Occipital lobe (tissue), 1 donor: ENCODE measurements at regions not wholly inside any gene's neighbourhood (a gene's known extent, or its start where the extent isn't known, plus 50 kb on each side); places are given as distances from the start of the nearest gene placed in this dataset.
"Not testable (repeated sequence)": the region's sequence is repeated elsewhere in the genome, so short reads cannot be mapped to it uniquely, and the experiment has no call there.

Experiments used
- DNase-seq: peaks from one replicate; lab custom pipeline; 2025; lab: John Stamatoyannopoulos, UW

- no peak for DNase-seq
Observed at GRCh38 chr3:178181088-178181487, 355.1 kb upstream of the KCNMB2 start.

- no peak for DNase-seq
Observed at GRCh38 chr3:178181784-178182183, 354.5 kb upstream of the KCNMB2 start.

DNA sequence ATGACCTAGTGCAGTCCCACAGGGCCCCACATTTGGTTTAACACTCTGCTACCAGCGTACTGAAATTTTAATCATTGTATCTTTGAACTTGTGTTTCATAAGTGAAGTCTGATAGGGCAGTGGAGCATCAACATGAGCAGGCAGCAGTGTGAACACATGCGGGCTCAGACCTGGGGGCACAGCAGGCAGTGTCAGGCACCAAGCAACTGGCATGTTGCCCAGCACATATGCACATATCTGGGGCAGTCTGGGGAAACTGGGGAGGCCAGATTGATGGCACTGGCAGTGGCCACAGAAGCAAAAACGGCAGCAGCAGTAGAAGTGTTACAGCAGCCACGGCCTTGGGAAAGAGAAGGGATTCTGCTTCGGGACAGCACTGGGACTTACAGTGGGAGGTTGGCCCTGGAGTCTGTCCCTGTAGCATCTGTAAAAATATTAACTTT is 353.9 kb upstream of the KCNMB2 start:
- DNase-seq, result peak; percentile 15

DNA sequence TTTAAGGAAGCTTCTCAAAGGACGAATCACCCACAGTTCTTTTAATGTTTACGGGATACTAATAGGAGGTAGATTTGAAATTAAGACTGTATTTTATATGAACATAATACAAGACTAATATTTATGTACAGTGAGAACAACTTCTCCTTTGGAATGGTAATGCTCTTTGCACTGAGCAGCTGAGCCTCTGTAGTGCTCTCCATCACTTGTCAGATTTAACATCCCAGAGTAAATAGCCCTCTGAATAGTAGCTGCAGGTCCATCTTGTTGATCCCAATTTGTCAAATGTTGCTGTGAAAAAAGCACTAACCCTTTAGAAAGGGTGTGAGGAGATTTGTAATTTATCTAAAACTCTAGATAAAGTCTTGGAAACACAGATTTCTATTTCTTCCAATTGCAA is 351.4 kb upstream of the KCNMB2 start:
- DNase-seq, result no peak

- DNase-seq, result no peak
Observed at GRCh38 chr3:178186666-178187065, 349.6 kb upstream of the KCNMB2 start.

- no peak for DNase-seq
Observed at GRCh38 chr3:178189854-178190253, 346.4 kb upstream of the KCNMB2 start.

- no peak for DNase-seq
Observed at GRCh38 chr3:178193846-178194245, 342.4 kb upstream of the KCNMB2 start.

- no peak for DNase-seq
Observed at GRCh38 chr3:178194539-178194938, 341.7 kb upstream of the KCNMB2 start.

DNA sequence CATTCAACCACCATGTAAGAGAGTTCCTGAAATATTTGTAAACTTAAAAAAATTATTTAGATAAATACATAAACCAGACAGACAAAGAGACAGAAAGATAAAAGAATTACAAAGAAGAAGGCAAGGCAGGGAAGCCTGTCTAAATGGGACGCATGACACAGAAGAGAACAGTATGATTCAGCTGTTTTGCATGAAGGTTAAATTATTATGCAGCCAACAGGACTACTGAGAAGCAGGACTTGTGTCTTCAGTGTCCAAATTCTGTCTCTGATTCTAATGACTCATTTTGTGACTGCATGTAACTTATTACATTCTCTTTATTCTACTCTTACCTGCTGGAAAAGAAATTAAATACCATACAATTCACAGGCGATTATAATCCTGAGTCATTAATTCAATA is 340.4 kb upstream of the KCNMB2 start:
- DNase-seq, result no peak

DNA sequence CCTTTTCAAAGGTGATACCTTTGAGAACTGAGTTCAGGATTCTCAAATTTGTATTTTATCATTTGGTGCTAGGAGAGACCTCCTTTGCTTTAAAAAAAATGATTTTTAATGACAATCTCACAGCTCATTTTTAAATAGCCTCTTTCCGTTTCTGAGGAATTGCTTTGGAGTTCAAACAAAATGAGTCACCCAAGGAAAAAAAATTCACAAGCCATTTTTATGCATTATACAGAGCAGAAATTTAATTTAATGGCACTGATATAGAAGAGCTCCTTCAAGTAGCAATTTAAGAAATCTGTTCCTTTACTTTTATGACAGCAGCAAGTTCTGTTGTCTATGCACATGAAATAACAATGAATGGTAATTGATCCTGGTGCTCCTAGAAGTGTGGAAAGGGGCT is 337.9 kb upstream of the KCNMB2 start:
- no peak for DNase-seq

GRCh38 chr3:178200316-178200715 is 335.9 kb upstream of the KCNMB2 start:
- DNase-seq, result no peak

DNA sequence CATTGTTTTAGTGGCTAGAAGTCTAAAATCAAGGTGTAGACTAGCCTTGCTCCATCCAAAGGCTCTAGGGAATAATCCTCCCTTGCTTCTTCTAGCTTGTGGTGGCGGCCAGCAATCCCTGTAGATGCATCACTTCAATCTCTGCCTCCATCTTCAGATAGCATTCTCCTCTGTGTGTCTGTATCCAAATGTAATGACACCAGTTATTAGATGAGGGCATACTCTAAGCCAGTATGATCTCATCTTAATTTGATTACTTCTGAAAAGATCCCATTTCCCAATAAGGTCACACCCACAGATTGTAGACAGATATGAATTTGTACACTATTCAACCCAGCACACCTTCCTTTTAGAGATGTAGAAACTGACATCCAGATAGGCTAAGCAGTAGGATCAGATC is 334.5 kb upstream of the KCNMB2 start:
- DNase-seq, result no peak

- DNase-seq, result no peak
Observed at GRCh38 chr3:178202194-178202593, 334.0 kb upstream of the KCNMB2 start.

GRCh38 chr3:178203165-178203564 is 333.1 kb upstream of the KCNMB2 start:
- DNase-seq, result no peak

DNA sequence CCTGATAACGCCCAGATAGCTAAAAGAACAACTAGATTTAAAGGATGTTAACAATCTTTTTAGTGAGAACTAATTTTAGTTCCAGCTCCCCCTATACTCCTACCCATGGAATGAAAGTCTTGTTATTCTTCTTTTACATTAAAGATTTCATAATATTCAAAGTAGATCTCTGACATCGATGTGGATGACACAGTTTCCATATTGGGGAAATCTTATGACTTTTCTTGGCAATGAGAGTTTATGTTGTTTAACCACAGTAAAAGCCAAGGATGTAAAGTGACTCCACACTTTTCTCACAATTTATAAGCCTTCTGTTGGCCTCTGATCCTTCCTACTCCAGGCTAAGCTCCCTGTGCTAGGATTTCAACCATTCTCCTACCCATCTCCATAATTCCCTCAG is 332.6 kb upstream of the KCNMB2 start:
- no peak for DNase-seq

DNA sequence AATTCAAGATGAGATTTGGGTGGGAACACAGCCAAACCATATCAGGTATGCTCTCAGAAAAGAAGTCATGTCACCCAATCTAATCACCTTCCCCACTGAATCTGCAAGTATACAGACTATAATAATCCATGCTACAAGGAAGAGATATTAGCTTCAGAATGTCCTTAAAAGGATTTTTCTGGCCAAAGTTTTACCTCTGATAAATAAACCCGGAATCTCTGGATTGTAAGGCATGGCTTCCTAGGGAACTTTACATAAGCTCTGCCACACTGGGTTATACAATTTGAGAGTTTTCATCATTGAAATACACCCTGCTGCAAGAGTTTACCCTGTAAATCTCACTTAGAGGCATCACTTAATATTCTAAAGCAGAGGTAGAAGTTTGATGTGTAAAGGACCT is 330.5 kb upstream of the KCNMB2 start:
- DNase-seq, result no peak

- no peak for DNase-seq
Observed at GRCh38 chr3:178206521-178206920, 329.7 kb upstream of the KCNMB2 start.

DNA sequence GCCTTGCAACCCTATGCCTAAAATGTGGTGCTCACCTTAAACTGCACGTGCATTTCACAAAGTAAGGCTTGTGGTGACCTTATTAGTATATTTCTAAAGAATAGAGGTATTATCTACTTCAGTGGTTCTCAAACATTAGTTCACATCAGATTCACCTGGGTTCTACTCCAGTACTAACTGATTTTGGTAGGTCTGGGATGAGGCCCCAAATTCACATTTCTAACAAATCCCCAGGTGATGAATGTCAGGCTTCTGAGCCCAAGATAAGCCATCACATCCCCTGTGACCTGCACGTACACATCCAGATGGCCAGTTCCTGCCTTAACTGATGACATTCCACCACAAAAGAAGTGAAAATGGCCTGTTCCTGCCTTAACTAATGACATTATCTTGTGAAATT is 329.1 kb upstream of the KCNMB2 start:
- not testable (repeated sequence) for DNase-seq

DNA sequence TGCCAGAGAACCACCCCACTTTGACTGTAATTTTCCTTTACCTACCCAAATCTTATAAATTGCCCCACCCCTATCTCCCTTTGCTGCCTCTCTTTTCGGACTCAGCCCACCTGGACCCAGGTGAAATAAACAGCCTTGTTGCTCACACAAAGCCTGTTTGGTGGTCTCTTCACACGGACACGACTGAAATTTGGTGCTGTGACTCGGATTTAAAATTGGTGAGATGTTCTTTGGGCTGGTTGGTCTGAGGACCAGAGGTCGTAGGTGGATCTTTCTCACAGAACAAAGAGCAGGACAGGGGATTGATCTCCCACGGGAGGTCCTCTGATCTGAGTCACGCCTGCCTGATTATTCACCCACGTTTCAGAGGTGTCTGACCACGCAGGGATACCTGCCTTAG is 328.6 kb upstream of the KCNMB2 start:
- DNase-seq, result not testable (repeated sequence)

DNA sequence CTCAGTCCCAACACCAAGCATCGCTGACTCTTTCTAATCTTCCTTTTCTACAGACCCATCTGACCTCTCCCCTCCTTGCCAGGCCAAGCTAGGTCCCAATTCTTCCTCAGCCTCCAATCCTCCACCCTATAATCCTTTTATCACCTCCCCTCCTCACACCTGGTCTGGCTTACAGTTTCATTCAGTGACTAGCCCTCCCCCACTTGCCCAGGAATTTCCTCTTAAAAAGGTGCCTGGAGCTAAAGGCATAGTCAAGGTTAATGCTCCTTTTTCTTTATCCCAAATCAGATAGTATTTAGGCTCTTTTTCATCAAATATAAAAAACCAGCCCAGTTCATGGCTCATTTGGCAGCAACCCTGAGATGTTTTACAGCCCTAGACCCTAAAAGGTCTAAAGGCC is 327.1 kb upstream of the KCNMB2 start:
- DNase-seq, result not testable (repeated sequence)

GRCh38 chr3:178209618-178210017 is 326.6 kb upstream of the KCNMB2 start:
- not testable (repeated sequence) for DNase-seq

DNA sequence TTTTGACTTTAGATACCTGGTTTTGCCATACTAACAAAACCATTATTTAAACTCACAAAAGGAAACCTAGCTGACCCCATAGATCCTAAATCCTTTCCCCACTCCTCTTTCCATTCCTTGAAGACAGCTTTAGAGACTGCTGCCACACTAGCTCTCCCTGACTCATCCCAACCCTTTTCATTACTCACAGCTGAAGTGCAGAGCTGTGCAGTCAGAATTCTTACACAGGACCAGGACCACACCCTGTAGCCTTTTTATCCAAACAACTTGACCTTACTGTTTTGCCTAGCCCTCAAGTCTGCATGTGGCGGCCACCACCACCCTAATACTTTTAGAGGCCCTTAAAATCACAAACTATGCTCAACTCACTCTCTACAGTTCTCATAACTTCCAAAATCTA is 325.1 kb upstream of the KCNMB2 start:
- not testable (repeated sequence) for DNase-seq

- no peak for DNase-seq
Observed at GRCh38 chr3:178217479-178217878, 318.8 kb upstream of the KCNMB2 start.

GRCh38 chr3:178218231-178218630 is 318.0 kb upstream of the KCNMB2 start:
- DNase-seq, result no peak
